ENCODE measurements at regions not wholly inside any gene's neighbourhood (a gene's known extent, or its start where the extent isn't known, plus 50 kb on each side); places are given as distances from the start of the nearest gene placed in this dataset.

DNA sequence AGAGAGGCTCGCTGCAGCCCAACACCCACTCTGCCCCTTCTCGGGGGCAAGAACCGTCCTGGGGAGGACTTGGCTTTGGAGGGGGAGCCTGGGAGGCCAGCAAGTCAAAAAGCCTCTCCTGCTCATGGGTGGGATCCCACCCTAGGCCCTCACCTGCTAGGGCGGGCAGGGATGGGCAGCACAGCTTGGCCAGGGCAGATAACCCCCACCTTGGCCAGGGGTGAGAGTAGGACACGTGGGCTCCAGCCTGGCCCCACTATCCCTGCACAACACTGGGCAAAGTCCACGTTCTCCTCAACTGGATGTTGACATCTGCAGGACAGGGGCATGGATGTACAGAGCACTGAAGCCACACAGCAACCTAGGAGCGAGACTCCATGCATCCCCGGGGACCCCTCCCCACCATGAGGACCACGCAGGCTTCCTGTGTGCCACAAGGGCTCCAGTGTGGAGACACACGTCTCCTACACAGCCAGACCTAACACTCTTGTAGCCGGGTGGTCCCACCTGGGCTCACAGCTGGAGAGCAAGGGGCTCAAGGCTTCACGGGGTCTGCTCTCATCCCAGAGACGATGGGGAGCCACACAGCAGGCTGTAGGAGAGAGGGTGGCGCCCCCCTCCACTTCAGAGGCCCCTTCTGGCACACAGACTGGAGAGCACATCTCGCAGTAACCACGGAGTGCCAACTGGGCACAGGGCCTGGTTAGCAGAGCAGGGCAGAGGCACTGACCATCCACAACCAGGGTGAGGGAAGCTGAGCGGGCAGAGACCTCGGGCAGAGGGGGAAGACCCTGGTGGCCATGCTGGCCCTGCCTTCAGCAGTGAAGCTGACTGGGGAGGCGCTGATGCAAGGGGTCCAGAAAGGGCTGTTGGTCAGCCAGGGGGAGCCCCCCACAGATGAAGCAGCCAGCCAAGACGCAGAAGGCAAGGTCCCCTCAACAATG, 171.1 kb downstream of the CRYBB2 start (continued):
- TF ChIP-seq PPARA (CRISPR knock-in tag; IDR thresholded peaks at IDR 0.05; ENCODE audit: borderline replicate concordance): no peak
- TF ChIP-seq RARB (CRISPR knock-in tag; IDR thresholded peaks at IDR 0.05): no peak
- TF ChIP-seq ZNF8 (CRISPR knock-in tag; IDR thresholded peaks at IDR 0.05): no peak
- TF ChIP-seq ZC3H10 (CRISPR knock-in tag; IDR thresholded peaks at IDR 0.05): no peak
- no peak for TF ChIP-seq BACH2 (CRISPR knock-in tag; IDR thresholded peaks at IDR 0.05; ENCODE audit: borderline replicate concordance)
- TF ChIP-seq ZNF565 (CRISPR knock-in tag; conservative IDR thresholded peaks at IDR 0.05; ENCODE audit: low read depth): no peak
- TF ChIP-seq CSDC2 (CRISPR knock-in tag; IDR thresholded peaks at IDR 0.05): no peak
- TF ChIP-seq ISL1 (CRISPR knock-in tag; IDR thresholded peaks at IDR 0.05): no peak

GRCh38 chr22:25392584-25392983, 171.9 kb upstream of the GRK3 start:
- no peak for ATAC-seq
- no peak for TF ChIP-seq GLIS3 (CRISPR knock-in tag; IDR thresholded peaks at IDR 0.05)
- TF ChIP-seq CSDC2 (CRISPR knock-in tag; IDR thresholded peaks at IDR 0.05): no peak
- TF ChIP-seq, protein P1, sequence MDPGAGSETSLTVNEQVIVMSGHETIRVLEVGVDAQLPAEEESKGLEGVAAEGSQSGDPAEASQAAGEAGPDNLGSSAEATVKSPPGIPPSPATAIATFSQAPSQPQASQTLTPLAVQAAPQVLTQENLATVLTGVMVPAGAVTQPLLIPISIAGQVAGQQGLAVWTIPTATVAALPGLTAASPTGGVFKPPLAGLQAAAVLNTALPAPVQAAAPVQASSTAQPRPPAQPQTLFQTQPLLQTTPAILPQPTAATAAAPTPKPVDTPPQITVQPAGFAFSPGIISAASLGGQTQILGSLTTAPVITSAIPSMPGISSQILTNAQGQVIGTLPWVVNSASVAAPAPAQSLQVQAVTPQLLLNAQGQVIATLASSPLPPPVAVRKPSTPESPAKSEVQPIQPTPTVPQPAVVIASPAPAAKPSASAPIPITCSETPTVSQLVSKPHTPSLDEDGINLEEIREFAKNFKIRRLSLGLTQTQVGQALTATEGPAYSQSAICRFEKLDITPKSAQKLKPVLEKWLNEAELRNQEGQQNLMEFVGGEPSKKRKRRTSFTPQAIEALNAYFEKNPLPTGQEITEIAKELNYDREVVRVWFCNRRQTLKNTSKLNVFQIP (CRISPR knock-in tag; IDR thresholded peaks at IDR 0.05; ENCODE audit: borderline replicate concordance, low read depth): no peak
- no peak for TF ChIP-seq ZNF70 (CRISPR knock-in tag; IDR thresholded peaks at IDR 0.05)
- TF ChIP-seq TOX (CRISPR knock-in tag; IDR thresholded peaks at IDR 0.05; ENCODE audit: borderline replicate concordance): no peak
- no peak for TF ChIP-seq ARNTL (CRISPR knock-in tag; IDR thresholded peaks at IDR 0.05; ENCODE audit: borderline replicate concordance, low read depth)
- TF ChIP-seq PPARA (CRISPR knock-in tag; IDR thresholded peaks at IDR 0.05; ENCODE audit: borderline replicate concordance): no peak

DNA sequence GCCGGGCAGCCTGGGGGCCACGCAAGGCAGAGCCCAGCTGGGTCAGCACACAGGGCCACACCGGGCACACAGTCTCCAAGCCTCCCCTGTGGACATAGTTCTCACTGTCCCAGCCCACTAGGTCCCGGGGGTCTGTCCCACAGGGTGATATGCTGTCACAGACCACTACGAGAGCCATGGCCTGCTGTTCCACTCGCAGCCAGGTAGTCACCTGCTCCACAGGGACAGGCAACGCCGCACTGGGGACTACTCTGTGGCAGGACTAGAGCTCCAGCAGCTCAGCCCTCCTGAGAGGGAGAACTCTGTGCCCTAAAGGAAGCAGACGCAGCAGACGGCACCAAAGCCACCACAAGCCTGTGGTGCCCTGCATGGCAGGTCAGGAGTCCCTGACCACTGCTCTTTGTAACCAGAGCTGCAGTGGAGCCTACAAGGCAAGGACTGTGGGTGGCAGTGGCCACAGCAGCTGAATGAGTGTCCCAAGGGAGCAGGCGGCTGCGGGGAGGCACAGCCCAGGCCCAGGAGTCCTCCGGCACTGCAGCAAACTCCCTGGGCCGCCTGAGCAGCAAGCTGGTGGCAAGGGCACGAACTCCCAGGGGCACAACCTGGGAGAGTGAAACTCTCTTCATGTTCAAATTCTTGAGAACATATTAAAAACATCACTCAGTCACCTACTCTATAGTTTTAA, 171.2 kb upstream of the GRK3 start:
- ATAC-seq: no peak
- TF ChIP-seq CREB5 (CRISPR knock-in tag; IDR thresholded peaks at IDR 0.05; ENCODE audit: low read depth): no peak
- TF ChIP-seq RARB (CRISPR knock-in tag; IDR thresholded peaks at IDR 0.05): no peak
- no peak for TF ChIP-seq ESRRG (CRISPR knock-in tag; IDR thresholded peaks at IDR 0.05)
- TF ChIP-seq OSR1 (CRISPR knock-in tag; IDR thresholded peaks at IDR 0.05): no peak
- TF ChIP-seq ZNF70 (CRISPR knock-in tag; IDR thresholded peaks at IDR 0.05): no peak
- TF ChIP-seq CSRNP3 (CRISPR knock-in tag; IDR thresholded peaks at IDR 0.05): no peak
- no peak for TF ChIP-seq ZNF8 (CRISPR knock-in tag; IDR thresholded peaks at IDR 0.05)
- no peak for TF ChIP-seq SNAI2 (CRISPR knock-in tag; IDR thresholded peaks at IDR 0.05)

DNA sequence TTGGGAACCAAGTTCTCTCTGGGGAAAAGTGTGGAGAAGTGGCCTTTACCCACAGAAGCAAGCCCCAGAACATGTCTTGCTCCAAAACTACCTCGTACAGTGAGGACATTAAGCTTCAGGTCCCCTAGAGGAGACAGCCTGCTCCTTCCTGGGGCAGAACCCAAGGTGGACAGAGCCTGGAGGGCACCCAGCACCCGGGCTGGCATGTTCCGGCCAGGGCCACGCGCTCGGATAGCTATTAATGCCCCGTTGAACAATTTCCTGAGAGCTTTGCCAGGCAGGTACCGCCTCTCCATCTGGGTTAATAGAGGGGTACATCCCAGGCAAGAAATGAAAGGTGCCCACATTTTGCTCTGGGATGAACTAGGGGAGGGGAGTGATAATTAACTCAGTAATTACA, 169.0 kb upstream of the GRK3 start:
- ATAC-seq: no peak
- no peak for TF ChIP-seq ISL1 (CRISPR knock-in tag; IDR thresholded peaks at IDR 0.05)
- no peak for TF ChIP-seq TCF4 (CRISPR knock-in tag; IDR thresholded peaks at IDR 0.05; ENCODE audit: borderline replicate concordance)
- TF ChIP-seq GLIS3 (CRISPR knock-in tag; IDR thresholded peaks at IDR 0.05): no peak
- no peak for TF ChIP-seq OSR1 (CRISPR knock-in tag; IDR thresholded peaks at IDR 0.05)
- no peak for TF ChIP-seq SNAI2 (CRISPR knock-in tag; IDR thresholded peaks at IDR 0.05)
- TF ChIP-seq CSDC2 (CRISPR knock-in tag; IDR thresholded peaks at IDR 0.05): no peak
- no peak for TF ChIP-seq RARB (CRISPR knock-in tag; IDR thresholded peaks at IDR 0.05)
- TF ChIP-seq PPARA (CRISPR knock-in tag; IDR thresholded peaks at IDR 0.05; ENCODE audit: borderline replicate concordance): no peak
- TF ChIP-seq PATZ1 (CRISPR knock-in tag; IDR thresholded peaks at IDR 0.05; ENCODE audit: borderline replicate concordance): no peak
- TF ChIP-seq ZFP3 (CRISPR knock-in tag; IDR thresholded peaks at IDR 0.05): no peak
- no peak for TF ChIP-seq ZNF565 (CRISPR knock-in tag; conservative IDR thresholded peaks at IDR 0.05; ENCODE audit: low read depth)
- TF ChIP-seq TSHZ2 (CRISPR knock-in tag; IDR thresholded peaks at IDR 0.05): no peak
- no peak for TF ChIP-seq ZNF8 (CRISPR knock-in tag; IDR thresholded peaks at IDR 0.05)
- no peak for TF ChIP-seq ZFP30 (CRISPR knock-in tag; IDR thresholded peaks at IDR 0.05)
- no peak for TF ChIP-seq ZNF70 (CRISPR knock-in tag; IDR thresholded peaks at IDR 0.05)
- TF ChIP-seq BACH2 (CRISPR knock-in tag; IDR thresholded peaks at IDR 0.05; ENCODE audit: borderline replicate concordance): no peak
- no peak for TF ChIP-seq CREB5 (CRISPR knock-in tag; IDR thresholded peaks at IDR 0.05; ENCODE audit: low read depth)
